ENCODE measurements at regions not wholly inside any gene's neighbourhood (a gene's known extent, or its start where the extent isn't known, plus 50 kb on each side); places are given as distances from the start of the nearest gene placed in this dataset.

- no peak overlapping the region for H3K27ac ChIP-seq
- no peaks in the 10 kb centered on the region for H3K9me3 ChIP-seq (replicated peaks in 1 of 3)
- no peak overlapping the region for H3K4me3 ChIP-seq
- intact Hi-C loops (cut with DNase I): no loop called here
- no peaks in the 10 kb centered on the region for H3K36me3 ChIP-seq (replicated peaks in 1 of 2)
- H3K4me1 ChIP-seq (replicated peaks in 1 of 2): no peaks in the 10 kb centered on the region
- DNase-seq: no peak
- H3K27me3 ChIP-seq: no peaks in the 10 kb centered on the region
- TF ChIP-seq CTCF (IDR thresholded peaks at IDR 0.05) (no peak), POLR2A (IDR thresholded peaks at IDR 0.05) (no peak)
Measured at GRCh38 chr17:69950701-69951418, 124.2 kb upstream of the KCNJ16 start.

- H3K4me3 ChIP-seq: no peak overlapping the region
- H3K9me3 ChIP-seq (replicated peaks in 1 of 3): no peaks in the 10 kb centered on the region
- DNase-seq: no peak
- WGBS, 4 donors: 91 to 95% (median 92%) methylated on average over 3 of the region's 3 CpGs
- no peaks in the 10 kb centered on the region for H3K36me3 ChIP-seq (replicated peaks in 1 of 2)
- intact Hi-C loops (cut with DNase I): no loop called here
- TF ChIP-seq POLR2A (IDR thresholded peaks at IDR 0.05): no peak
- no peak for TF ChIP-seq CTCF (IDR thresholded peaks at IDR 0.05)
- no peak overlapping the region for H3K27ac ChIP-seq
- no peaks in the 10 kb centered on the region for H3K4me1 ChIP-seq (replicated peaks in 1 of 2)
- H3K27me3 ChIP-seq: no peaks in the 10 kb centered on the region
Measured at GRCh38 chr17:69954241-69954925, 120.6 kb upstream of the KCNJ16 start.

GRCh38 chr17:69958063-69958462, 117.0 kb upstream of the KCNJ16 start:
- DNase-seq: no peak
- Histone ChIP-seq H3K4me1 (replicated peaks in 1 of 2) (peaks cover 4 to 5% of the 10 kb centered on the region in 2 donors), H3K27ac (no peak overlapping the region), H3K27me3 (no peaks in the 10 kb centered on the region), H3K4me3 (no peak overlapping the region), H3K36me3 (replicated peaks in 1 of 2) (no peaks in the 10 kb centered on the region), H3K9me3 (replicated peaks in 1 of 3) (no peaks in the 10 kb centered on the region)
- intact Hi-C loops (cut with DNase I): no loop called here
- 92 to 95% (median 93%) methylated on average over 3 of the region's 3 CpGs for WGBS, 4 donors
- TF ChIP-seq POLR2A (IDR thresholded peaks at IDR 0.05) (no peak), CTCF (IDR thresholded peaks at IDR 0.05) (no peak)

- TF ChIP-seq CTCF (IDR thresholded peaks at IDR 0.05) (no peak), POLR2A (IDR thresholded peaks at IDR 0.05) (no peak)
- no peaks in the 10 kb centered on the region for H3K9me3 ChIP-seq (replicated peaks in 1 of 3)
- intact Hi-C loops (cut with DNase I): no loop called here
- H3K4me1 ChIP-seq (replicated peaks in 1 of 2): peaks cover 4 to 5% of the 10 kb centered on the region in 2 donors
- H3K4me3 ChIP-seq: no peak overlapping the region
- no peaks in the 10 kb centered on the region for H3K36me3 ChIP-seq (replicated peaks in 1 of 2)
- H3K27me3 ChIP-seq: no peaks in the 10 kb centered on the region
- no peak overlapping the region for H3K27ac ChIP-seq
- DNase-seq: no peak
Measured at GRCh38 chr17:69959283-69959682, 115.7 kb upstream of the KCNJ16 start.

All from adrenal gland (tissue), 9 donors.